IgD-negative memory B cell (primary cell): ENCODE measurements at regions not wholly inside any gene's neighbourhood (a gene's known extent, or its start where the extent isn't known, plus 50 kb on each side); places are given as distances from the start of the nearest gene placed in this dataset.
A peak's percentile ranks its signal among the peaks of the same experiment; 100 is the strongest.

ENCODE experiments used
- H3K27ac Mint-ChIP-seq, 3 donors: one replicate each; pipeline ENCODE4 v1.8.0; 2020 to 2022; ENCODE audit warnings: mild to moderate bottlenecking in 3 of 3, mixed read lengths in 3 of 3, moderate library complexity in 1 of 3
- H3K27me3 Mint-ChIP-seq: one replicate; pipeline ENCODE4 v1.8.0; 2021; ENCODE audit warnings: mixed read lengths
- H3K36me3 Mint-ChIP-seq: one replicate; pipeline ENCODE4 v1.8.0; 2020; ENCODE audit warnings: mild to moderate bottlenecking, mixed read lengths
- H3K4me1 Mint-ChIP-seq, 3 donors: one replicate each; pipeline ENCODE4 v1.8.0; 2020 to 2022; ENCODE audit warnings: mixed read lengths in 3 of 3, mild to moderate bottlenecking in 1 of 3
- H3K4me3 Mint-ChIP-seq, 4 donors: one replicate each; pipeline ENCODE4 v1.8.0; 2020 to 2022; ENCODE audit warnings: mild to moderate bottlenecking in 4 of 4, mixed read lengths in 4 of 4, moderate library complexity in 3 of 4
- H3K9me3 Mint-ChIP-seq, 3 donors: one replicate each; pipeline ENCODE4 v1.8.0; 2020 to 2021; ENCODE audit warnings: mixed read lengths in 3 of 3, mild to moderate bottlenecking in 1 of 3

- Mint-ChIP-seq H3K9me3 (peaks cover 1 to 6% (median 3%) of the 10 kb centered on the region in 3 donors), H3K4me3 (peak overlapping the region in 2 of 4 donors; percentile 39 to 41), H3K36me3 (peaks cover 2% of the 10 kb centered on the region), H3K27ac (peak overlapping the region in 1 of 3 donors; percentile 32), H3K4me1 (peaks cover 11 to 23% (median 14%) of the 10 kb centered on the region in 3 donors), H3K27me3 (peaks cover 14% of the 10 kb centered on the region)
Measured at GRCh38 chr2:8535821-8536685, 145.8 kb upstream of the ID2 start.

- H3K36me3 Mint-ChIP-seq = peaks cover 2% of the 10 kb centered on the region
- H3K27ac Mint-ChIP-seq = peak overlapping the region in 2 of 3 donors; percentile 54 to 69
- H3K4me1 Mint-ChIP-seq = peaks cover 11 to 23% (median 16%) of the 10 kb centered on the region in 3 donors
- H3K27me3 Mint-ChIP-seq = peaks cover 21% of the 10 kb centered on the region
- peak overlapping the region in 2 of 4 donors; percentile 41 to 74 for H3K4me3 Mint-ChIP-seq
- H3K9me3 Mint-ChIP-seq = peaks cover 0 to 4% (median 0%) of the 10 kb centered on the region in 3 donors
Measured at GRCh38 chr2:8536686-8537561, 144.9 kb upstream of the ID2 start.

GRCh38 chr2:8537562-8538155 is 144.2 kb upstream of the ID2 start:
- Mint-ChIP-seq H3K36me3 (peaks cover 2% of the 10 kb centered on the region), H3K27me3 (peaks cover 21% of the 10 kb centered on the region), H3K9me3 (peaks cover 0 to 2% (median 0%) of the 10 kb centered on the region in 3 donors), H3K27ac (no peak overlapping the region), H3K4me1 (peaks cover 11 to 23% (median 16%) of the 10 kb centered on the region in 3 donors), H3K4me3 (no peak overlapping the region)

GRCh38 chr2:8538531-8538930 is 143.3 kb upstream of the ID2 start:
- Mint-ChIP-seq H3K4me3 (no peak overlapping the region), H3K36me3 (peaks cover 2% of the 10 kb centered on the region), H3K27me3 (peaks cover 25% of the 10 kb centered on the region), H3K4me1 (peaks cover 15 to 27% (median 20%) of the 10 kb centered on the region in 3 donors), H3K27ac (no peak overlapping the region), H3K9me3 (peaks cover 0 to 1% (median 0%) of the 10 kb centered on the region in 3 donors)

GRCh38 chr2:8538931-8539621 is 142.8 kb upstream of the ID2 start:
- Mint-ChIP-seq H3K27me3 (peaks cover 28% of the 10 kb centered on the region), H3K9me3 (no peaks in the 10 kb centered on the region), H3K27ac (no peak overlapping the region), H3K36me3 (peaks cover 2% of the 10 kb centered on the region), H3K4me3 (no peak overlapping the region), H3K4me1 (peaks cover 21 to 31% (median 26%) of the 10 kb centered on the region in 3 donors)

- Mint-ChIP-seq H3K27me3 (peaks cover 26% of the 10 kb centered on the region), H3K36me3 (peaks cover 2% of the 10 kb centered on the region), H3K4me1 (peaks cover 23 to 38% (median 34%) of the 10 kb centered on the region in 3 donors), H3K9me3 (no peaks in the 10 kb centered on the region), H3K27ac (no peak overlapping the region), H3K4me3 (peak overlapping the region in 1 of 4 donors; percentile 73)
Measured at GRCh38 chr2:8539743-8540551, 141.9 kb upstream of the ID2 start.

- H3K4me3 Mint-ChIP-seq = peak overlapping the region in 1 of 4 donors; percentile 24
- H3K27ac Mint-ChIP-seq = peak overlapping the region in 1 of 3 donors; percentile 76
- no peaks in the 10 kb centered on the region for H3K9me3 Mint-ChIP-seq
- peaks cover 25 to 37% (median 32%) of the 10 kb centered on the region in 3 donors for H3K4me1 Mint-ChIP-seq
- H3K36me3 Mint-ChIP-seq = peaks cover 2% of the 10 kb centered on the region
- peaks cover 26% of the 10 kb centered on the region for H3K27me3 Mint-ChIP-seq
Measured at GRCh38 chr2:8540552-8541055, 141.3 kb upstream of the ID2 start.

- peaks cover 22% of the 10 kb centered on the region for H3K27me3 Mint-ChIP-seq
- peak overlapping the region in 1 of 3 donors; percentile 76 for H3K27ac Mint-ChIP-seq
- H3K4me3 Mint-ChIP-seq = peak overlapping the region in 2 of 4 donors; percentile 24 to 49
- H3K9me3 Mint-ChIP-seq = no peaks in the 10 kb centered on the region
- peaks cover 25 to 34% (median 27%) of the 10 kb centered on the region in 3 donors for H3K4me1 Mint-ChIP-seq
- H3K36me3 Mint-ChIP-seq = peaks cover 2% of the 10 kb centered on the region
Measured at GRCh38 chr2:8541223-8541622, 140.6 kb upstream of the ID2 start.

- Mint-ChIP-seq H3K27ac (no peak overlapping the region), H3K4me1 (peaks cover 25 to 32% (median 27%) of the 10 kb centered on the region in 3 donors), H3K27me3 (peaks cover 25% of the 10 kb centered on the region), H3K4me3 (peak overlapping the region in 1 of 4 donors; percentile 49), H3K36me3 (peaks cover 2% of the 10 kb centered on the region), H3K9me3 (no peaks in the 10 kb centered on the region)
Measured at GRCh38 chr2:8541636-8542035, 140.2 kb upstream of the ID2 start.

- H3K9me3 Mint-ChIP-seq = no peaks in the 10 kb centered on the region
- peaks cover 32% of the 10 kb centered on the region for H3K27me3 Mint-ChIP-seq
- peaks cover 2% of the 10 kb centered on the region for H3K36me3 Mint-ChIP-seq
- H3K4me1 Mint-ChIP-seq = peaks cover 25 to 30% (median 30%) of the 10 kb centered on the region in 3 donors
- H3K4me3 Mint-ChIP-seq = peak overlapping the region in 1 of 4 donors; percentile 3
- no peak overlapping the region for H3K27ac Mint-ChIP-seq
Measured at GRCh38 chr2:8542381-8543059, 139.3 kb upstream of the ID2 start.

GRCh38 chr2:8543060-8543382 is 138.8 kb upstream of the ID2 start:
- H3K4me1 Mint-ChIP-seq = peaks cover 24 to 30% (median 30%) of the 10 kb centered on the region in 3 donors
- peaks cover 32% of the 10 kb centered on the region for H3K27me3 Mint-ChIP-seq
- peak overlapping the region in 1 of 3 donors; percentile 85 for H3K27ac Mint-ChIP-seq
- H3K9me3 Mint-ChIP-seq = no peaks in the 10 kb centered on the region
- peaks cover 2% of the 10 kb centered on the region for H3K36me3 Mint-ChIP-seq
- peak overlapping the region in 3 of 4 donors; percentile 73 to 93 (median 87) for H3K4me3 Mint-ChIP-seq

- peaks cover 2% of the 10 kb centered on the region for H3K36me3 Mint-ChIP-seq
- peak overlapping the region in 2 of 3 donors; percentile 57 to 85 for H3K27ac Mint-ChIP-seq
- H3K4me1 Mint-ChIP-seq = peaks cover 20 to 30% (median 28%) of the 10 kb centered on the region in 3 donors
- H3K9me3 Mint-ChIP-seq = no peaks in the 10 kb centered on the region
- peak overlapping the region; percentile 64 to 93 (median 80) for H3K4me3 Mint-ChIP-seq
- peaks cover 32% of the 10 kb centered on the region for H3K27me3 Mint-ChIP-seq
Measured at GRCh38 chr2:8543383-8544170, 138.3 kb upstream of the ID2 start.
